ENCODE measurements at regions not wholly inside any gene's neighbourhood (a gene's known extent, or its start where the extent isn't known, plus 50 kb on each side); places are given as distances from the start of the nearest gene placed in this dataset.

DNA sequence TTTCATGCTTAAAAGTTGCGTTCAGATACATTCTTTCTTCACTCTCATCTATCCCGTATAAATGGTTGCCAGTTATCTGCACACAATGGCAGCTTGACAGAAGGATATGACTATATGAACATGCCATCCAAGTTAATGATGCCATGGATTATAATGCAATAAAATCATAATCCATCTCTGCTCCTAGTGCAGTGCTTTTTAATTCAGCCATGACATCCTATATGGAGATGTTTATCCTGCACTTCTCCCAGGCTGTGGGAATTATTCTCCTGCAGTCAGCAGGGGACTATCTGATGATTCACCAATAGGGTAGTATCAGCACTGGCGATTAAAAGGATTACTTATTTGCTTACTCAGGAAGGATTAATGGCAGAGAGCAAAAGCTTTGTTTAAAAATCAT is 273.8 kb downstream of the SAMD5 start:
- TF ChIP-seq SPI1 (IDR thresholded peaks at IDR 0.05; ENCODE audit: borderline replicate concordance, low read depth) (no peak), CTCF (IDR thresholded peaks at IDR 0.05; ENCODE audit: insufficient read depth, low read length) (no peak), REST (IDR thresholded peaks at IDR 0.05; ENCODE audit: insufficient replicate concordance, low read depth) (no peak), GABPA (IDR thresholded peaks at IDR 0.05; ENCODE audit: low read depth) (no peak), POLR2AphosphoS5 (IDR thresholded peaks at IDR 0.05; ENCODE audit: low read depth) (no peak)
- H3K27me3 ChIP-seq (ENCODE audit: insufficient read depth, poor library complexity, severe bottlenecking): peaks cover 3% of the 10 kb centered on the region
- no peak overlapping the region for H3K27ac ChIP-seq (replicated peaks)
- no peak overlapping the region for H3K4me3 ChIP-seq (replicated peaks; ENCODE audit: insufficient read depth, low read length)
- DNase-seq (ENCODE audit: low read depth in 1 of 2, low spot score in 1 of 2): no peak

DNA sequence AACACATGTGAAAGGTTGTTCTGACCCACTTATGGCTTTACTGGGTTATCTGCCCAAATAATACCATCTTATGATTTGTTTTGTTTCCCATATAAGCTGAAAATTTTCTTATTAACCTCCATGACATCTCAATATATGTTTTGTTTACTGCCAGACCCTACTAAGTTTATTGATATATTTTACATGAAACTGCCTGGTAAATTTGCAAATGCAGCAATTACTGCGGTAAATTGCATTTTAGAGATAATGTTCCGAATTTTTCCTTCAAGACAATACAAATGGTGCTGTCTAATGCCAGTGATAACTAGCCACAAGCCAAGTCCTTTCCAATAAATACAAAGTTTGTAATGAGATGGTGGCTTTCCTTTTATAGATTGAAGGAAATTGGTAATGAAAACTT is 275.9 kb downstream of the SAMD5 start:
- Histone ChIP-seq H3K27me3 (ENCODE audit: insufficient read depth, poor library complexity, severe bottlenecking) (peaks cover 3% of the 10 kb centered on the region), H3K27ac (replicated peaks) (no peak overlapping the region), H3K4me3 (replicated peaks; ENCODE audit: insufficient read depth, low read length) (no peak overlapping the region)
- DNase-seq (ENCODE audit: low read depth in 1 of 2, low spot score in 1 of 2): no peak
- no peak for TF ChIP-seq POLR2AphosphoS5 (IDR thresholded peaks at IDR 0.05; ENCODE audit: low read depth)
- TF ChIP-seq REST (IDR thresholded peaks at IDR 0.05; ENCODE audit: insufficient replicate concordance, low read depth): no peak
- TF ChIP-seq GABPA (IDR thresholded peaks at IDR 0.05; ENCODE audit: low read depth): no peak
- no peak for TF ChIP-seq CTCF (IDR thresholded peaks at IDR 0.05; ENCODE audit: insufficient read depth, low read length)
- no peak for TF ChIP-seq SPI1 (IDR thresholded peaks at IDR 0.05; ENCODE audit: borderline replicate concordance, low read depth)

GRCh38 chr6:147787417-147787816 is 278.9 kb downstream of the SAMD5 start:
- Histone ChIP-seq H3K4me3 (replicated peaks; ENCODE audit: insufficient read depth, low read length) (no peak overlapping the region), H3K27ac (replicated peaks) (no peak overlapping the region), H3K27me3 (ENCODE audit: insufficient read depth, poor library complexity, severe bottlenecking) (peaks cover 3% of the 10 kb centered on the region)
- TF ChIP-seq CTCF (IDR thresholded peaks at IDR 0.05; ENCODE audit: insufficient read depth, low read length) (no peak), GABPA (IDR thresholded peaks at IDR 0.05; ENCODE audit: low read depth) (no peak), REST (IDR thresholded peaks at IDR 0.05; ENCODE audit: insufficient replicate concordance, low read depth) (no peak), POLR2AphosphoS5 (IDR thresholded peaks at IDR 0.05; ENCODE audit: low read depth) (no peak)
- no peak for DNase-seq (ENCODE audit: low read depth in 1 of 2, low spot score in 1 of 2)

Measured in HL-60 (cell line).